SJSA1 (cell line): ENCODE measurements at regions not wholly inside any gene's neighbourhood (a gene's known extent, or its start where the extent isn't known, plus 50 kb on each side); places are given as distances from the start of the nearest gene placed in this dataset.

Experiments
- DNase-seq, 2 experiments: peaks; one replicate each; pipeline ENCODE4 v3.0.0-alpha.2; 2015 to 2020; ENCODE audit warnings: low spot score in 2 of 2, low read depth in 1 of 2
- H3K27ac ChIP-seq: fragments of 250-450 bp; sonication (Bioruptor Pico); 2 replicates; pipeline ENCODE4 v1.5.1; 2020; ENCODE audit warnings: mild to moderate bottlenecking, moderate library complexity
- H3K27me3 ChIP-seq: fragments of 250-450 bp; sonication (Bioruptor Pico); replicated peaks from 2 replicates; pipeline ENCODE4 v1.5.1; 2020; ENCODE audit warnings: mild to moderate bottlenecking, moderate library complexity
- H3K36me3 ChIP-seq: fragments of 250-450 bp; sonication (Bioruptor Pico); 2 replicates; pipeline ENCODE4 v1.5.1; 2020; ENCODE audit warnings: mild to moderate bottlenecking
- H3K4me1 ChIP-seq: fragments of 250-450 bp; sonication (Bioruptor Pico); replicated peaks from 2 replicates; pipeline ENCODE4 v1.6.1; 2021; ENCODE audit warnings: mild to moderate bottlenecking
- H3K4me3 ChIP-seq: fragments of 250-450 bp; sonication (Bioruptor Pico); 2 replicates; pipeline ENCODE4 v1.5.1; 2020; ENCODE audit warnings: mild to moderate bottlenecking
- H3K9me3 ChIP-seq: fragments of 250-450 bp; sonication (Bioruptor Pico); replicated peaks from 2 replicates; pipeline ENCODE4 v1.5.1; 2020; ENCODE audit warnings: mild to moderate bottlenecking

GRCh38 chr13:42498521-42498920, 75.4 kb upstream of the TNFSF11 start:
- no peak overlapping the region for H3K27ac ChIP-seq
- no peaks in the 10 kb centered on the region for H3K9me3 ChIP-seq
- DNase-seq: no peak
- H3K4me3 ChIP-seq: no peak overlapping the region
- H3K36me3 ChIP-seq: no peaks in the 10 kb centered on the region
- H3K27me3 ChIP-seq: no peaks in the 10 kb centered on the region
- H3K4me1 ChIP-seq: no peaks in the 10 kb centered on the region
